OCI-LY3 (cell line): ENCODE measurements at regions not wholly inside any gene's neighbourhood (a gene's known extent, or its start where the extent isn't known, plus 50 kb on each side); places are given as distances from the start of the nearest gene placed in this dataset.

Experiments used
- H2AFZ ChIP-seq: fragments of 200-600, 300-600 bp; shearing (Covaris generic); 2 replicates; pipeline ENCODE4 v1.6.0; 2014; ENCODE audit warnings: antibody characterized with exemption, low read depth, low read length
- H3K27ac ChIP-seq: fragments of 200-600, 300-600 bp; sonication (generic); 2 replicates; pipeline ENCODE4 v1.5.1; 2014; ENCODE audit warnings: mild to moderate bottlenecking, low read length, moderate library complexity, mixed read lengths
- H3K27me3 ChIP-seq: fragments of 200-600, 300-600 bp; sonication (generic); 2 replicates; pipeline ENCODE4 v1.6.1; 2014; ENCODE audit warnings: low read depth, low read length, mixed read lengths
- H3K36me3 ChIP-seq: fragments of 200-600, 300-600 bp; sonication (generic); replicated peaks from 2 replicates; pipeline ENCODE3; 2014; ENCODE audit warnings: low read depth, low read length, mixed read lengths
- H3K4me1 ChIP-seq: fragments of 300-600, 200-600 bp; sonication (generic); 2 replicates; pipeline ENCODE4 v1.6.1; 2014; ENCODE audit warnings: low read length, mixed read lengths
- H3K4me2 ChIP-seq: fragments of 200-600, 300-600 bp; sonication (generic); 2 replicates; pipeline ENCODE4 v1.6.1; 2014; ENCODE audit warnings: low read length, mixed read lengths
- H3K4me3 ChIP-seq: fragments of 300-600, 200-600 bp; sonication (generic); 2 replicates; pipeline ENCODE4 v1.5.1; 2014; ENCODE audit warnings: antibody characterized with exemption, mild to moderate bottlenecking, low read length, moderate library complexity
- H3K79me2 ChIP-seq: fragments of 300-600, 200-600 bp; shearing (Covaris generic); 2 replicates; pipeline ENCODE4 v1.6.1; 2014; ENCODE audit warnings: mild to moderate bottlenecking, low read length, mixed read lengths
- H3K9ac ChIP-seq: fragments of 300-600, 200-600 bp; shearing (Covaris generic); 2 replicates; pipeline ENCODE4 v1.6.0; 2014; ENCODE audit warnings: mild to moderate bottlenecking, low read length, moderate library complexity
- H3K9me3 ChIP-seq: fragments of 200-600, 300-600 bp; shearing (Covaris generic); 2 replicates; pipeline ENCODE4 v1.6.1; 2014; ENCODE audit warnings: low read length, mixed read lengths; ENCODE audit not compliant: insufficient read depth
- H4K20me1 ChIP-seq: fragments of 200-600, 300-600 bp; sonication (generic); 2 replicates; pipeline ENCODE4 v1.6.1; 2016; ENCODE audit warnings: low read length, mixed read lengths; ENCODE audit not compliant: insufficient read depth
- EZH2phosphoT487 ChIP-seq: fragments of 200-600 bp; shearing (Covaris generic); IDR thresholded peaks from 2 replicates; pipeline ENCODE4 v1.6.1; 2018; ENCODE audit warnings: antibody characterized with exemption, mixed run types, low read depth
- TF ChIP-seq, protein P1 (sequence below): fragments of 200-600, 300-600 bp; sonication (generic); IDR thresholded peaks from 2 replicates; pipeline ENCODE4 v1.5.1; 2014; ENCODE audit warnings: antibody characterized with exemption, low read length, low read depth

DNA sequence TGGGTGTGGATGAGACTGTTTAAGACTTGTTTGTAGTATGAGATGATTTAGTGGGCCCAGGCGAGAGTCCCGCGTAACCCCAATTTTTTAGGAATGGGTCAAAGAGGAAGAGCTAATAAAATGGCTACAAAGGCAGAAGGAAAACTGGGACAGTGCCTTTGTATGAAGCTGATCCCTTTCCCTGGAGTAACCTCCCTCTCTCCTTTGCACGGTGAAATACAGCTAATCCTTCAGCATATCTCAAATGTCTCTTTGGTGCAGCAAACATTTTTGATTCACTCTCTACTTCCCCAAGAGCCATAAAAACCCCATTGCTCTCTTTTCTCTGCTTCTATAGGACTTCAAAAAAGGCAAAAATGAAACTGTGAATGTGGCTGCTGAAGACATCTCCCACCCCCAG lies 473.8 kb downstream of the KLF5 start:
- H3K27ac ChIP-seq: no peak overlapping the region
- H3K36me3 ChIP-seq: no peaks in the 10 kb centered on the region
- H3K9me3 ChIP-seq: no peaks in the 10 kb centered on the region
- TF ChIP-seq, protein P1, sequence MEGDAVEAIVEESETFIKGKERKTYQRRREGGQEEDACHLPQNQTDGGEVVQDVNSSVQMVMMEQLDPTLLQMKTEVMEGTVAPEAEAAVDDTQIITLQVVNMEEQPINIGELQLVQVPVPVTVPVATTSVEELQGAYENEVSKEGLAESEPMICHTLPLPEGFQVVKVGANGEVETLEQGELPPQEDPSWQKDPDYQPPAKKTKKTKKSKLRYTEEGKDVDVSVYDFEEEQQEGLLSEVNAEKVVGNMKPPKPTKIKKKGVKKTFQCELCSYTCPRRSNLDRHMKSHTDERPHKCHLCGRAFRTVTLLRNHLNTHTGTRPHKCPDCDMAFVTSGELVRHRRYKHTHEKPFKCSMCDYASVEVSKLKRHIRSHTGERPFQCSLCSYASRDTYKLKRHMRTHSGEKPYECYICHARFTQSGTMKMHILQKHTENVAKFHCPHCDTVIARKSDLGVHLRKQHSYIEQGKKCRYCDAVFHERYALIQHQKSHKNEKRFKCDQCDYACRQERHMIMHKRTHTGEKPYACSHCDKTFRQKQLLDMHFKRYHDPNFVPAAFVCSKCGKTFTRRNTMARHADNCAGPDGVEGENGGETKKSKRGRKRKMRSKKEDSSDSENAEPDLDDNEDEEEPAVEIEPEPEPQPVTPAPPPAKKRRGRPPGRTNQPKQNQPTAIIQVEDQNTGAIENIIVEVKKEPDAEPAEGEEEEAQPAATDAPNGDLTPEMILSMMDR: no peak
- no peak for TF ChIP-seq EZH2phosphoT487
- H3K9ac ChIP-seq: no peak overlapping the region
- no peaks in the 10 kb centered on the region for H4K20me1 ChIP-seq
- H3K27me3 ChIP-seq: no peaks in the 10 kb centered on the region
- H3K4me2 ChIP-seq: no peak overlapping the region
- H3K79me2 ChIP-seq: no peaks in the 10 kb centered on the region
- H3K4me1 ChIP-seq: no peaks in the 10 kb centered on the region
- H3K4me3 ChIP-seq: no peak overlapping the region
- no peak overlapping the region for H2AFZ ChIP-seq

- H3K79me2 ChIP-seq: no peaks in the 10 kb centered on the region
- H3K9ac ChIP-seq: no peak overlapping the region
- no peaks in the 10 kb centered on the region for H3K9me3 ChIP-seq
- H3K4me1 ChIP-seq: no peaks in the 10 kb centered on the region
- H3K4me2 ChIP-seq: no peak overlapping the region
- no peak overlapping the region for H3K27ac ChIP-seq
- no peak overlapping the region for H2AFZ ChIP-seq
- no peak overlapping the region for H3K4me3 ChIP-seq
- no peaks in the 10 kb centered on the region for H3K27me3 ChIP-seq
- H4K20me1 ChIP-seq: no peaks in the 10 kb centered on the region
- TF ChIP-seq, protein P1: no peak
- no peak for TF ChIP-seq EZH2phosphoT487
- H3K36me3 ChIP-seq: no peaks in the 10 kb centered on the region
These were observed 472.2 kb downstream of the KLF5 start for GRCh38 chr13:73531014-73531413.

- H3K27ac ChIP-seq: no peak overlapping the region
- H3K4me1 ChIP-seq: peaks cover 7% of the 10 kb centered on the region
- TF ChIP-seq EZH2phosphoT487: no peak
- TF ChIP-seq, protein P1: no peak
- H2AFZ ChIP-seq: no peak overlapping the region
- H3K9ac ChIP-seq: no peak overlapping the region
- H3K4me2 ChIP-seq: no peak overlapping the region
- no peaks in the 10 kb centered on the region for H3K36me3 ChIP-seq
- H4K20me1 ChIP-seq: no peaks in the 10 kb centered on the region
- no peaks in the 10 kb centered on the region for H3K79me2 ChIP-seq
- H3K4me3 ChIP-seq: no peak overlapping the region
- H3K27me3 ChIP-seq: no peaks in the 10 kb centered on the region
- no peaks in the 10 kb centered on the region for H3K9me3 ChIP-seq
These were observed 464.1 kb downstream of the KLF5 start for GRCh38 chr13:73522937-73523336.

DNA sequence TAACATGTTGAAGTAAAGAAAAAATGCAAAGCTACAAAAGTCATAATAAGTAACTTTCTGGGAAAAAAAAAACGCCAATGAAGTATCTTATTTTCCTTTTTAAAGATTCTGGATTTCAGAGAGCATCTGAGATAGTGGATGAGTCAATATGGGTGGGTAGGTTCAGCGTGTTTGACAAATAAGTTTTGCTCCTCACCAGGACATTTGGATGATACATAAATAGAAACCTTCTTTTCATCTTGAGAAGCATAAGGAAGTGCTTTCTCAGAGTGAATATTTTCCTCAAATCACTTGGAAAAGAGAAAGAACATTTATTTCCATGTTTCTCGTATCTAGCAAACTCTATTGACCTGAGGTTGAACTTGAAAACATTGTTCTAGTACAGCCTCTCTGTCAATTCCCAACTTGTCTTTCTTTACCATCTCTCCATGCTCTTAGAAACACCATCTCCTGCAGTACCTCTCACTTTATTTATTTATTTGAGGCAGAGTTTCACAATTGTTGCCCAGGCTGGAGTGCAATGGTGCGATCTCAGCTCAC lies 463.2 kb downstream of the KLF5 start:
- H3K9me3 ChIP-seq: no peaks in the 10 kb centered on the region
- no peaks in the 10 kb centered on the region for H3K27me3 ChIP-seq
- peaks cover 7% of the 10 kb centered on the region for H3K4me1 ChIP-seq
- H3K4me2 ChIP-seq: no peak overlapping the region
- H3K36me3 ChIP-seq: no peaks in the 10 kb centered on the region
- no peaks in the 10 kb centered on the region for H3K79me2 ChIP-seq
- H2AFZ ChIP-seq: no peak overlapping the region
- H3K4me3 ChIP-seq: no peak overlapping the region
- TF ChIP-seq EZH2phosphoT487: no peak
- TF ChIP-seq, protein P1: no peak
- H3K27ac ChIP-seq: no peak overlapping the region
- H4K20me1 ChIP-seq: no peaks in the 10 kb centered on the region
- H3K9ac ChIP-seq: no peak overlapping the region
